Omental fat pad (tissue), 3 donors: ENCODE measurements at regions not wholly inside any gene's neighbourhood (a gene's known extent, or its start where the extent isn't known, plus 50 kb on each side); places are given as distances from the start of the nearest gene placed in this dataset.

ENCODE experiments used
- ATAC-seq: fragments of 150-250 bp; one replicate; pipeline ENCODE4 v1.9.1; 2016; ENCODE audit warnings: mild to moderate bottlenecking, moderate library complexity; ENCODE audit not compliant: low FRiP score
- DNase-seq: peaks from one replicate; pipeline ENCODE4 v3.0.0-alpha.2; 2019; ENCODE audit warnings: low spot score
- CTCF ChIP-seq, 3 donors: fragments of 450-650 bp; IDR thresholded peaks; one replicate each; pipeline ENCODE4 v1.5.1; 2016 to 2017; ENCODE audit warnings: antibody characterized with exemption in 3 of 3, mild to moderate bottlenecking in 3 of 3, moderate library complexity in 2 of 3

DNA sequence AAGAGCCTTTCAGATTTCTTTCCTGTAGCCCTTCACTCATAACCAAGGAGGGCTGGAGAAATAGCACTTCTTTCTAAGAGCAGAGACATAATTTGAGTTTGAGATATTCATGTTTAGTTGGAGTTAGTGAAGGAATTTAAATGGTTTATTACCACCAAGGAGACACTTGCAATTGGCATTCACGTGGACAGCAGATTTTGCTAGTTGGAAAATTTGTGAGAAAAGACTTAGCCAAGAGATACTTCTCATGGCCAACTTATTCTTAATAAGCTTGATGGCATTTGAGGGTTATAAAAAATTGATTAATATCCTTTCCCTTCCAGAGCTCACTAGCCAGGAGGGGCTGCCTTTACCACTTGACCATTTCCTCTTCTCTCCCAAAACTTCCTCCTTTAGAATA lies 518.7 kb downstream of the TNS1 start:
- no peak for DNase-seq
- no peak for ATAC-seq
- TF ChIP-seq CTCF (IDR thresholded peaks at IDR 0.05), result no peak

- DNase-seq (no peak), ATAC-seq (no peak)
- no peak for TF ChIP-seq CTCF (IDR thresholded peaks at IDR 0.05)
Observed at GRCh38 chr2:217482056-217482710, 520.6 kb downstream of the TNS1 start.

GRCh38 chr2:217481577-217481976 lies 521.2 kb downstream of the TNS1 start:
- ATAC-seq (no peak), DNase-seq (no peak)
- TF ChIP-seq CTCF (IDR thresholded peaks at IDR 0.05), result no peak

- DNase-seq, result no peak
- TF ChIP-seq CTCF (IDR thresholded peaks at IDR 0.05), result no peak
- ATAC-seq, result no peak
Observed at GRCh38 chr2:217479566-217479965, 523.2 kb downstream of the TNS1 start.

GRCh38 chr2:217478831-217479455 lies 523.9 kb downstream of the TNS1 start:
- DNase-seq, result no peak
- ATAC-seq, result no peak
- no peak for TF ChIP-seq CTCF (IDR thresholded peaks at IDR 0.05)

GRCh38 chr2:217477583-217477982 lies 525.2 kb downstream of the TNS1 start:
- TF ChIP-seq CTCF (IDR thresholded peaks at IDR 0.05), result no peak
- ATAC-seq (no peak), DNase-seq (no peak)

DNA sequence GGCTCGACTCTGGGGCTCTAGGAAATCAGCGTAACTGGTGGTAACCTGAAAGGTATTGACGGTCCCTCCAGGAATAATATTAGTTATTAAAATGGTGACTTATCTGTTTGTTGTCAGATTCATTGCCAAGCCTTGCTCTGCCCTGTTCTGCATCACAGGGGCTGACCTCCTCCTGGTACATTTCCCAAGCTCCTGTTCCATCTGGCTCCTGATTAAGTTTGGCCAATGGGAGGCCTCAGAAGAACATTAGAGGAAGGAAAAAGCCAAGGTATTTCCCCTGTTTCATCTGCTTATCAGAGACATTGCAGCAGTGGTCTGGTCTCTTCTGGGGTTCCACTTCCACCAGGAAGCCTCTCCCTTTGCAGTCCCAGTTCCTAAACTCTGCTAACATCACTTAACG lies 527.0 kb downstream of the TNS1 start:
- TF ChIP-seq CTCF (IDR thresholded peaks at IDR 0.05), result no peak
- DNase-seq, result no peak
- no peak for ATAC-seq
